GM20000 (cell line): ENCODE measurements at regions not wholly inside any gene's neighbourhood (a gene's known extent, or its start where the extent isn't known, plus 50 kb on each side); places are given as distances from the start of the nearest gene placed in this dataset.

Experiments used
- DNase-seq: peaks from one replicate; pipeline ENCODE4 v3.0.0; 2012; ENCODE audit warnings: low spot score
- CTCF ChIP-seq: IDR thresholded peaks from 2 replicates; pipeline ENCODE4 v1.5.1; 2012; ENCODE audit warnings: mild to moderate bottlenecking, control low read depth; ENCODE audit errors: extremely low read depth, missing control alignments

GRCh38 chr5:3187771-3188425, 407.7 kb upstream of the IRX1 start:
- no peak for DNase-seq
- no peak for TF ChIP-seq CTCF

- TF ChIP-seq CTCF: no peak
Measured at GRCh38 chr5:3186736-3187405, 408.8 kb upstream of the IRX1 start.

GRCh38 chr5:3186156-3186555, 409.5 kb upstream of the IRX1 start:
- no peak for TF ChIP-seq CTCF
- no peak for DNase-seq

More at GRCh38 chr5:3186736-3187405, 408.8 kb upstream of the IRX1 start:
- no peak for DNase-seq

- no peak for DNase-seq
- TF ChIP-seq CTCF: no peak
Measured at GRCh38 chr5:3185488-3185887, 410.1 kb upstream of the IRX1 start.

- DNase-seq: no peak
- TF ChIP-seq CTCF: no peak
Measured at GRCh38 chr5:3182133-3182876, 413.3 kb upstream of the IRX1 start.

- no peak for TF ChIP-seq CTCF
- DNase-seq: no peak
Measured at GRCh38 chr5:3181671-3182070, 414.0 kb upstream of the IRX1 start.

GRCh38 chr5:3180636-3181035, 415.0 kb upstream of the IRX1 start:
- TF ChIP-seq CTCF: no peak
- DNase-seq: no peak
